IMR-90 (cell line): ENCODE measurements at regions not wholly inside any gene's neighbourhood (a gene's known extent, or its start where the extent isn't known, plus 50 kb on each side); places are given as distances from the start of the nearest gene placed in this dataset.

ENCODE experiments used
- ATAC-seq: fragments of 200-7000 bp; cut with Tn5 transposase; 2 replicates; pipeline ENCODE4 v1.9.1; 2020; ENCODE audit warnings: low read depth, mild to moderate bottlenecking, moderate library complexity
- BruUV-seq: library from RNA; stranded (reverse); fragments of 400-500 nt; replicated peaks from 2 replicates; lab custom pipeline; 2021; lab: Mats Ljungman, UMichigan
- CTCF ChIA-PET: fragments of 300-600 bp; formaldehyde crosslinking; extraction: SDS; loops from one replicate; lab custom pipeline; 2021; ENCODE audit warnings: antibody characterized with exemption; lab: Yijun Ruan, JAX
- POLR2A ChIA-PET: fragments of 300-600 bp; sonication (Branson Sonifier 250); formaldehyde crosslinking; loops from one replicate; lab custom pipeline; 2022; ENCODE audit warnings: antibody characterized with exemption; ENCODE audit not compliant: unreplicated experiment; lab: Charles Lee
- DNase-seq: peaks from one replicate; pipeline ENCODE4 v3.0.0; 2013
- H2AFZ ChIP-seq: replicated peaks from 2 replicates; pipeline ENCODE3; 2013; ENCODE audit warnings: low read length, mild to moderate bottlenecking; ENCODE audit not compliant: poor library complexity
- H2AK5ac ChIP-seq: 2 replicates; pipeline ENCODE4 v1.6.1; 2013; ENCODE audit warnings: low read depth, low read length, inconsistent platforms
- H2AK9ac ChIP-seq: replicated peaks from 2 replicates; pipeline ENCODE3; 2013; ENCODE audit warnings: mild to moderate bottlenecking, low read depth, low read length, moderate library complexity; ENCODE audit not compliant: poor library complexity
- H2BK120ac ChIP-seq: 2 replicates; pipeline ENCODE4 v1.6.1; 2013; ENCODE audit warnings: low read depth, low read length, inconsistent platforms
- H2BK15ac ChIP-seq: 3 replicates; pipeline ENCODE4 v1.6.1; 2013; ENCODE audit warnings: low read depth, low read length, inconsistent platforms
- H2BK20ac ChIP-seq: 2 replicates; pipeline ENCODE4 v1.6.1; 2013; ENCODE audit warnings: low read depth, mild to moderate bottlenecking, inconsistent platforms, low read length, moderate library complexity
- H2BK5ac ChIP-seq: 2 replicates; pipeline ENCODE4 v1.6.1; 2013; ENCODE audit warnings: mild to moderate bottlenecking, low read depth, low read length, inconsistent platforms; ENCODE audit not compliant: poor library complexity, severe bottlenecking
- H3K14ac ChIP-seq: replicated peaks from 2 replicates; pipeline ENCODE4 v1.6.1; 2013; ENCODE audit warnings: low read depth, low read length, inconsistent platforms
- H3K18ac ChIP-seq: 2 replicates; pipeline ENCODE4 v1.6.1; 2013; ENCODE audit warnings: low read depth, low read length, control low read depth
- H3K23ac ChIP-seq: 2 replicates; pipeline ENCODE4 v1.6.1; 2013; ENCODE audit warnings: low read depth, low read length, inconsistent platforms
- H3K27ac ChIP-seq: 2 replicates; pipeline ENCODE4 v1.5.1; 2013; ENCODE audit warnings: mild to moderate bottlenecking, control low read depth, low read length; ENCODE audit not compliant: insufficient read depth
- H3K27me3 ChIP-seq: 2 replicates; pipeline ENCODE4 v1.6.1; 2013; ENCODE audit warnings: low read length; ENCODE audit not compliant: control insufficient read depth, insufficient read depth
- H3K36me3 ChIP-seq: 2 replicates; pipeline ENCODE4 v1.6.1; 2013; ENCODE audit warnings: low read length, mixed read lengths; ENCODE audit not compliant: control insufficient read depth, insufficient read depth
- H3K4ac ChIP-seq: 2 replicates; pipeline ENCODE4 v1.6.1; 2013; ENCODE audit warnings: low read depth, low read length, inconsistent platforms
- H3K4me1 ChIP-seq: 2 replicates; pipeline ENCODE4 v1.6.1; 2013; ENCODE audit warnings: low read length, mixed read lengths; ENCODE audit not compliant: control insufficient read depth, insufficient read depth
- H3K4me2 ChIP-seq: 2 replicates; pipeline ENCODE4 v1.6.1; 2013; ENCODE audit warnings: low read depth, mild to moderate bottlenecking, control low read depth, low read length, moderate library complexity
- H3K4me3 ChIP-seq: 2 replicates; pipeline ENCODE4 v1.5.1; 2013; ENCODE audit warnings: low read depth, mild to moderate bottlenecking, control low read depth, low read length, moderate library complexity; ENCODE audit not compliant: insufficient read depth
- H3K56ac ChIP-seq: 2 replicates; pipeline ENCODE4 v1.6.1; 2013; ENCODE audit warnings: low read length, inconsistent platforms; ENCODE audit not compliant: insufficient read depth; ENCODE audit errors: extremely low read depth
- H3K79me1 ChIP-seq, 2 experiments: 2 replicates each; pipeline ENCODE4 v1.6.1; 2013; ENCODE audit warnings: low read length in 2 of 2, inconsistent platforms in 1 of 2, low read depth in 1 of 2
- H3K9ac ChIP-seq: 2 replicates; pipeline ENCODE4 v1.6.1; 2013; ENCODE audit warnings: low read depth, low read length, control low read depth
- H3K9me1 ChIP-seq: 2 replicates; pipeline ENCODE4 v1.6.1; 2013; ENCODE audit warnings: low read length, inconsistent platforms; ENCODE audit not compliant: insufficient read depth
- H3K9me3 ChIP-seq: 2 replicates; pipeline ENCODE4 v1.6.1; 2013; ENCODE audit warnings: low read length; ENCODE audit not compliant: control insufficient read depth, insufficient read depth
- H4K20me1 ChIP-seq: 2 replicates; pipeline ENCODE4 v1.6.1; 2013; ENCODE audit warnings: low read length, inconsistent platforms; ENCODE audit not compliant: insufficient read depth
- H4K5ac ChIP-seq: 2 replicates; pipeline ENCODE4 v1.6.1; 2013; ENCODE audit warnings: mild to moderate bottlenecking, low read depth, low read length, control low read depth
- H4K8ac ChIP-seq, 2 experiments: 2 replicates each; pipeline ENCODE4 v1.6.1; 2013; ENCODE audit warnings: low read depth in 2 of 2, low read length in 2 of 2, control low read depth in 1 of 2, inconsistent platforms in 1 of 2
- H4K91ac ChIP-seq: 2 replicates; pipeline ENCODE4 v1.6.1; 2013; ENCODE audit warnings: low read depth, low read length, inconsistent platforms; ENCODE audit not compliant: insufficient read depth
- BHLHE40 ChIP-seq: fragments of 150-350 bp; IDR thresholded peaks from 2 replicates; pipeline ENCODE4 v1.6.1; 2016; ENCODE audit warnings: mild to moderate bottlenecking, low read depth, low read length
- CHD1 ChIP-seq: IDR thresholded peaks from 2 replicates; pipeline ENCODE4 v1.6.1; 2012; ENCODE audit warnings: low read depth, low read length, improper control_type of control experiment
- CTCF ChIP-seq: conservative IDR thresholded peaks from 2 replicates; pipeline ENCODE4 v1.5.1; 2012; ENCODE audit warnings: mild to moderate bottlenecking, low read depth, low read length, improper control_type of control experiment
- FOS ChIP-seq: fragments of 150-350 bp; IDR thresholded peaks from 2 replicates; pipeline ENCODE4 v1.6.1; 2016; ENCODE audit warnings: low read depth, low read length
- MAFK ChIP-seq: IDR thresholded peaks from 2 replicates; pipeline ENCODE4 v1.6.1; 2012; ENCODE audit warnings: low read depth, low read length, improper control_type of control experiment
- MAZ ChIP-seq: IDR thresholded peaks from 2 replicates; pipeline ENCODE4 v1.6.1; 2012; ENCODE audit warnings: low read depth, mild to moderate bottlenecking, low read length, improper control_type of control experiment, moderate library complexity, borderline replicate concordance
- MXI1 ChIP-seq: IDR thresholded peaks from 2 replicates; pipeline ENCODE4 v1.6.1; 2012; ENCODE audit warnings: low read depth, mild to moderate bottlenecking, low read length, moderate library complexity, borderline replicate concordance
- NFE2L2 ChIP-seq: fragments of 150-350 bp; IDR thresholded peaks from 2 replicates; pipeline ENCODE4 v1.6.1; 2016; ENCODE audit warnings: low read depth, mild to moderate bottlenecking, low read length
- POLR2A ChIP-seq: IDR thresholded peaks from 2 replicates; pipeline ENCODE4 v1.6.1; 2012; ENCODE audit warnings: mild to moderate bottlenecking, low read depth, low read length
- RAD21 ChIP-seq: IDR thresholded peaks from 2 replicates; pipeline ENCODE4 v1.6.1; 2012; ENCODE audit warnings: low read length, improper control_type of control experiment
- RCOR1 ChIP-seq: IDR thresholded peaks from 2 replicates; pipeline ENCODE4 v1.6.1; 2012; ENCODE audit warnings: mild to moderate bottlenecking, low read length, improper control_type of control experiment; ENCODE audit not compliant: insufficient replicate concordance
- RFX5 ChIP-seq: IDR thresholded peaks from 2 replicates; pipeline ENCODE4 v1.8.0; 2012; ENCODE audit warnings: low read depth, mild to moderate bottlenecking, low read length, moderate library complexity
- SMC3 ChIP-seq: fragments of 150-350 bp; IDR thresholded peaks from 2 replicates; pipeline ENCODE4 v1.6.1; 2016; ENCODE audit warnings: low read depth, mild to moderate bottlenecking, antibody characterized with exemption, low read length, moderate library complexity
- USF2 ChIP-seq: fragments of 150-350 bp; IDR thresholded peaks from 2 replicates; pipeline ENCODE4 v1.6.1; 2017; ENCODE audit warnings: mild to moderate bottlenecking, antibody characterized with exemption, low read length, low read depth
- dilution Hi-C: fragments of 300-500 bp; cut with HindIII; formaldehyde crosslinking; loops from one replicate; pipeline ENCODE4 v1.14.3; 2018; ENCODE audit warnings: low sequenced_read_pairs; ENCODE audit not compliant: unreplicated experiment
- in situ Hi-C: fragments of 300-500 bp; cut with MboI; formaldehyde crosslinking; loops from 3 replicates; pipeline ENCODE4 v1.14.3; 2019; ENCODE audit warnings: low sequenced_read_pairs, inconsistent platforms, mixed read lengths
- intact Hi-C: fragments of 100-400 bp; cut with micrococcal nuclease; formaldehyde crosslinking; loops from 2 replicates; pipeline ENCODE4 v1.10.0; 2022

- no peak overlapping the region for H2AK9ac ChIP-seq
- no peak overlapping the region for H2AFZ ChIP-seq
- no peak overlapping the region for H3K4me2 ChIP-seq
- BruUV-seq: no TSS peak
- POLR2A ChIA-PET: no interaction called here
- no peak overlapping the region for H2AK5ac ChIP-seq
- H4K91ac ChIP-seq: no peak overlapping the region
- H3K36me3 ChIP-seq: no peaks in the 10 kb centered on the region
- H3K23ac ChIP-seq: no peak overlapping the region
- H2BK20ac ChIP-seq: no peak overlapping the region
- no peak overlapping the region for H2BK5ac ChIP-seq
- H2BK120ac ChIP-seq: no peak overlapping the region
- TF ChIP-seq MAFK: no peak
- TF ChIP-seq FOS: no peak
- no peak for TF ChIP-seq USF2
- TF ChIP-seq MXI1: no peak
- TF ChIP-seq MAZ: no peak
- no peak for TF ChIP-seq SMC3
- TF ChIP-seq BHLHE40: no peak
- TF ChIP-seq NFE2L2: no peak
- no peak for TF ChIP-seq RCOR1
- no peak for TF ChIP-seq RAD21
- TF ChIP-seq CTCF: no peak
- TF ChIP-seq RFX5: no peak
- TF ChIP-seq CHD1: no peak
- no peak for TF ChIP-seq POLR2A
- no peak overlapping the region for H3K9ac ChIP-seq
- H3K4ac ChIP-seq: no peak overlapping the region
- H4K5ac ChIP-seq: no peak overlapping the region
- H3K14ac ChIP-seq: no peak overlapping the region
- no peaks in the 10 kb centered on the region for H4K20me1 ChIP-seq
- in situ Hi-C loops: no loop called here
- peaks cover 3% of the 10 kb centered on the region for H3K9me1 ChIP-seq
- DNase-seq (no peak), ATAC-seq (no peak)
- CTCF ChIA-PET: no interaction called here
- H3K4me3 ChIP-seq: no peak overlapping the region
- H3K4me1 ChIP-seq: peaks cover 5% of the 10 kb centered on the region; the same call in 1 of the 2 replicates
- no peak overlapping the region for H4K8ac ChIP-seq
- no peaks in the 10 kb centered on the region for H3K79me1 ChIP-seq
- H3K27ac ChIP-seq: no peak overlapping the region
- dilution Hi-C loops: no loop called here
- no peak overlapping the region for H2BK15ac ChIP-seq
- H3K18ac ChIP-seq: no peak overlapping the region
- H3K27me3 ChIP-seq: no peaks in the 10 kb centered on the region
- no peaks in the 10 kb centered on the region for H3K9me3 ChIP-seq
- intact Hi-C loops: no loop called here
- no peak overlapping the region for H3K56ac ChIP-seq
These were observed 346.4 kb upstream of the DPPA4 start for GRCh38 chr3:109683746-109684145.
